ENCODE measurements at regions not wholly inside any gene's neighbourhood (a gene's known extent, or its start where the extent isn't known, plus 50 kb on each side); places are given as distances from the start of the nearest gene placed in this dataset.

GRCh38 chr1:81409780-81410274 is 390.9 kb upstream of the ADGRL2 start:
- Histone ChIP-seq H3F3A (ENCODE audit: insufficient read depth, low read length) (no peaks in the 10 kb centered on the region), H3K4me3 (ENCODE audit: low read length) (no peak overlapping the region), H2AFZ (ENCODE audit: low read length) (no peak overlapping the region), H3K9me2 (replicated peaks; ENCODE audit: insufficient read depth, low read length) (no peaks in the 10 kb centered on the region), H3K9ac (ENCODE audit: low read length) (no peak overlapping the region), H3K36me3 (replicated peaks; ENCODE audit: insufficient read depth, low read length) (no peaks in the 10 kb centered on the region), H3K27ac (ENCODE audit: low read length) (no peak overlapping the region), H3K27me3 (replicated peaks; ENCODE audit: insufficient read depth, low read length) (no peaks in the 10 kb centered on the region), H3K4me1 (ENCODE audit: low read length) (no peaks in the 10 kb centered on the region), H3K9me3 (replicated peaks; ENCODE audit: insufficient read depth, low read length) (no peaks in the 10 kb centered on the region), H4K20me1 (ENCODE audit: insufficient read depth, low read length) (no peaks in the 10 kb centered on the region), H3K4me2 (ENCODE audit: low read depth, low read length) (no peak overlapping the region), H3K79me2 (ENCODE audit: low read length) (no peaks in the 10 kb centered on the region)
- TF ChIP-seq EZH2phosphoT487 (IDR thresholded peaks at IDR 0.05; ENCODE audit: low read length) (no peak), CTCF (IDR thresholded peaks at IDR 0.05; ENCODE audit: low read length) (no peak), EZH2 (optimal IDR thresholded peaks at IDR 0.05; ENCODE audit: low read depth, low read length) (no peak)
- DNase-seq, result no peak

GRCh38 chr1:81409262-81409661 is 391.5 kb upstream of the ADGRL2 start:
- no peaks in the 10 kb centered on the region for H3K36me3 ChIP-seq (replicated peaks; ENCODE audit: insufficient read depth, low read length)
- TF ChIP-seq CTCF (IDR thresholded peaks at IDR 0.05; ENCODE audit: low read length), result no peak
- no peak for TF ChIP-seq EZH2 (optimal IDR thresholded peaks at IDR 0.05; ENCODE audit: low read depth, low read length)
- no peak for TF ChIP-seq EZH2phosphoT487 (IDR thresholded peaks at IDR 0.05; ENCODE audit: low read length)
- H3K9me2 ChIP-seq (replicated peaks; ENCODE audit: insufficient read depth, low read length), result no peaks in the 10 kb centered on the region
- no peaks in the 10 kb centered on the region for H3K9me3 ChIP-seq (replicated peaks; ENCODE audit: insufficient read depth, low read length)
- no peaks in the 10 kb centered on the region for H3K4me1 ChIP-seq (ENCODE audit: low read length)
- no peak overlapping the region for H3K4me2 ChIP-seq (ENCODE audit: low read depth, low read length)
- H3F3A ChIP-seq (ENCODE audit: insufficient read depth, low read length), result no peaks in the 10 kb centered on the region
- no peak overlapping the region for H3K9ac ChIP-seq (ENCODE audit: low read length)
- no peak for DNase-seq
- H3K27ac ChIP-seq (ENCODE audit: low read length), result no peak overlapping the region
- H3K4me3 ChIP-seq (ENCODE audit: low read length), result no peak overlapping the region
- H4K20me1 ChIP-seq (ENCODE audit: insufficient read depth, low read length), result no peaks in the 10 kb centered on the region
- no peaks in the 10 kb centered on the region for H3K79me2 ChIP-seq (ENCODE audit: low read length)
- H2AFZ ChIP-seq (ENCODE audit: low read length), result no peak overlapping the region
- H3K27me3 ChIP-seq (replicated peaks; ENCODE audit: insufficient read depth, low read length), result no peaks in the 10 kb centered on the region

- Histone ChIP-seq H3K36me3 (replicated peaks; ENCODE audit: insufficient read depth, low read length) (no peaks in the 10 kb centered on the region), H3K4me2 (ENCODE audit: low read depth, low read length) (no peak overlapping the region), H4K20me1 (ENCODE audit: insufficient read depth, low read length) (no peaks in the 10 kb centered on the region), H2AFZ (ENCODE audit: low read length) (no peak overlapping the region), H3K27me3 (replicated peaks; ENCODE audit: insufficient read depth, low read length) (no peaks in the 10 kb centered on the region), H3F3A (ENCODE audit: insufficient read depth, low read length) (no peaks in the 10 kb centered on the region), H3K9ac (ENCODE audit: low read length) (no peak overlapping the region), H3K4me3 (ENCODE audit: low read length) (no peak overlapping the region), H3K4me1 (ENCODE audit: low read length) (no peaks in the 10 kb centered on the region), H3K9me3 (replicated peaks; ENCODE audit: insufficient read depth, low read length) (no peaks in the 10 kb centered on the region), H3K9me2 (replicated peaks; ENCODE audit: insufficient read depth, low read length) (no peaks in the 10 kb centered on the region), H3K79me2 (ENCODE audit: low read length) (no peaks in the 10 kb centered on the region), H3K27ac (ENCODE audit: low read length) (no peak overlapping the region)
- DNase-seq, result no peak
- TF ChIP-seq CTCF (IDR thresholded peaks at IDR 0.05; ENCODE audit: low read length) (no peak), EZH2 (optimal IDR thresholded peaks at IDR 0.05; ENCODE audit: low read depth, low read length) (no peak), EZH2phosphoT487 (IDR thresholded peaks at IDR 0.05; ENCODE audit: low read length) (no peak)
These were observed 392.3 kb upstream of the ADGRL2 start for GRCh38 chr1:81408419-81408818.

All from MM.1S (cell line).